ENCODE measurements at regions not wholly inside any gene's neighbourhood (a gene's known extent, or its start where the extent isn't known, plus 50 kb on each side); places are given as distances from the start of the nearest gene placed in this dataset.

DNA sequence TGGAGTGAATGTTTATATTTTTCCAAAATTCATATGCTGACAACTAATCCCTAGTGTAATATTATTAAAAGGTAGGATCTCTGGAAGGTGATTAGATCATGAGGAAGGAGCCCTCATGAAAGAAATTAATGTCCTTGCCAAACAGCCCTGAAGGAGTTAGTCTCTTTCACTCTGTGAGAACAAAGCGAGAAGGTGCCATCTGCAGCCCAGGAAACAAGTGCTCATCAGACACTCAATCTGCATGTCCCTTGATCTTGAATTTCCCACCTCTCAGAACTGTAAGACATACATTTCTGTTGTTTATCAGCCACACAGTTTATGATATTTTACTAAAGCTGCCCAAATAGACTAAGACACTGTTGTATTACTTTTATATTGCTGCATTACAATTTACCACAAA is 1283.4 kb downstream of the PCDH7 start:
- no peak for TF ChIP-seq POLR2A (IDR thresholded peaks at IDR 0.05; ENCODE audit: low read depth, low read length)
- no peak for TF ChIP-seq TAF1 (IDR thresholded peaks at IDR 0.05; ENCODE audit: borderline replicate concordance, low read depth, low read length)
- no peak for TF ChIP-seq POLR2AphosphoS5 (IDR thresholded peaks at IDR 0.05; ENCODE audit: low read depth, low read length)
